ENCODE measurements at regions not wholly inside any gene's neighbourhood (a gene's known extent, or its start where the extent isn't known, plus 50 kb on each side); places are given as distances from the start of the nearest gene placed in this dataset.

DNA sequence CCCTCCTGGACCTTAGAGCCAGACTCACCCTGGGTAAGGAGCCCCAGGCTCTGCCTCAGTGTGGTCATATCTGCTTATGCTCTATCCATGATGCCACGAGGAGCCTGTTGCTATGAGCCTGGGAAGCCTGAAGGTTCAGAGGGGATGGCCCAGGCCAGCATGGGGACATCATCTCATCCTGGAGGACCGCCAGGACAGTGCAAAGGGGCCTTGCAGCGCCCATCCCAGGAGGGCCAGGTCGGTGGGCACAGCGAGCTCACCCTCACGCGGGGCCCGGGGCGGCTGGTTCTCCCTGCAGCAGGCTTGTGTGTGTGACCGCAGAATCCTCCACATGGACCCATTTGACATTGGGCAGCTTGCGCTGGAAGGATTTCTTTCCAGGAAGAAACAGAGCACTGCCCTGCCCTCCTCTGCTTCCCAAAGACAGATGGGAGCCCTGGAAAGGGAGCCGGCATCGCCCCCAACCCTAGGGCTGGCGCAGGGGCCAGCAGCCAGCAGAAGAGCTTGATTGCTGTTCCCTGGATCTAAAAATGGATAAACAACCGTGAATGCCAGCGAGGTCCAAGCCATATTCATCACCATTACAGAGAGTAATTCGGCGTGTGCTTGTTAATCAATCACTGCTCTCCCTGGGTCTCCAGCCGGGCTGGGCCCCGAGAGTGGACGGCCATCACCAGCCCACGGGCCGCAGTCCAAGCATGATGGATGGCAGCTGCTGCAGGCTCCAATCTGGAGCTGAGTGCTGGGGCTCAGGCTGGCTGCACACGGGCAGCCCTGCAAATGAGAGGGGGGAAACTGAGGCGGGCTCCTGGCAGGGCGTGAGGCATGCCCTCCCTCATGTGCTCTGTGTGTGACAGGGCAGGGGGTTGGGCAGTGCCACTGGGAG lies 739.7 kb downstream of the BRD1 start:
- H3K4me1 ChIP-seq (ENCODE audit: insufficient read depth), result no peaks in the 10 kb centered on the region
- H3K36me3 ChIP-seq, result no peaks in the 10 kb centered on the region
- intact Hi-C loops (cut with DNase I), result loop anchor here in 1 of 4 donors (10.0 kb wide), 1 partner anchor 57 kb away; no protein-coding TSS in a partner anchor
- H3K9me3 ChIP-seq, result no peaks in the 10 kb centered on the region
- 39 to 48% (median 46%) methylated on average over 22 to 26 of the region's 26 CpGs for WGBS, 3 donors
- no peak overlapping the region for H3K4me3 ChIP-seq
- no peak overlapping the region for H3K27ac ChIP-seq
- TF ChIP-seq POLR2A (IDR thresholded peaks at IDR 0.05), result no peak
- H3K27me3 ChIP-seq, result no peaks in the 10 kb centered on the region
- no peak for DNase-seq

DNA sequence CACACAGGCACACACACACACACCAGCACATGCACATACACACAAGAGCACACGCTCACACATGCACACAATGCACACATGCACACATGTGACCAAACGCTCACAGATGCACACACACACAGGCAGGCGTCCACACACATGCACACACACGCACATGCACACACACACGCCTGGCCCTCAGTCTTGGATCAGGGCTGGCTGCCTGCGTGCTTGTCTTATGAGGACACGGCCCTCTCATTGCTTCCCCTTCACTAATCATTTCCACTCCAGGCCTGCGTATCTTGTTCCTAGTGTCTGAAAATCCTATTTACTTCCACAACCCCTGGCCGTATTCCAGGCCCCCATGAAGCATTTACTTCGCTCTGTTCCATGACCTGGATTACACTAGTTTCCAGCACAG lies 740.5 kb downstream of the BRD1 start:
- Histone ChIP-seq H3K4me1 (ENCODE audit: insufficient read depth) (no peaks in the 10 kb centered on the region), H3K27ac (no peak overlapping the region), H3K36me3 (no peaks in the 10 kb centered on the region), H3K4me3 (no peak overlapping the region), H3K9me3 (no peaks in the 10 kb centered on the region), H3K27me3 (no peaks in the 10 kb centered on the region)
- WGBS, 3 donors, result 23 to 41% (median 32%) methylated on average over 10 of the region's 10 CpGs
- intact Hi-C loops (cut with DNase I), result loop anchor here in 1 of 4 donors (10.0 kb wide), 1 partner anchor 58 kb away; no protein-coding TSS in a partner anchor
- TF ChIP-seq POLR2A (IDR thresholded peaks at IDR 0.05), result no peak
- TF ChIP-seq EP300 (IDR thresholded peaks at IDR 0.05), result no peak
- no peak for TF ChIP-seq CTCF (IDR thresholded peaks at IDR 0.05)
- no peak for DNase-seq

DNA sequence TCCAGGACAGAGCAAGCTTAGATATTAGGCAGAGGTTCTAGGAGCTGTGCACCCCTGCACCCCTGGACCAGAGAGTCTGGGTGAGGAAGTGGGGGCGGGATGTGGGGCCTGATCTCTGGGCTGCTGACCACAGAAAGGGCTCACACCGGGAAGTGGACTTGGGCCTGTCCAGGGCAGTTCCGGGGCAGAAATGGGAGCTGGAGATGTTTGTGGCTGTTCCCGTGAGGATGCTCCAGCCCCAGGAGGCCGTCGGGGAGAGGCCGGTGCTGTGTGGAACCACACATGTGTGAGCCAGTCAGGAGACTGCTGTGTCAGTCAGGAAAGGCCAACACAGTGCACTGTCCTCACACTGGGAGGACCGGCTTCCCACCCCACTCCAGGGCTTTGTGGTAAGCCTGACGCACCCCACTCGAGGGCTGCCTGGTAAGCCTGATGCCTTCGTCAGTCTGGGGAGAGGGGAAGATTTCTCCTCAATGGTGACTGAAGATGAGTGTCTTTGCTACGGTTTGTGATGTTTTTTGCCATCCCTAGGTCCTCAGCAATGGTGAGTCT lies 741.0 kb downstream of the BRD1 start:
- no peak overlapping the region for H3K27ac ChIP-seq
- H3K4me1 ChIP-seq (ENCODE audit: insufficient read depth), result no peaks in the 10 kb centered on the region
- H3K9me3 ChIP-seq, result no peaks in the 10 kb centered on the region
- H3K4me3 ChIP-seq, result no peak overlapping the region
- H3K36me3 ChIP-seq, result no peaks in the 10 kb centered on the region
- DNase-seq, result no peak
- no peak for TF ChIP-seq CTCF (IDR thresholded peaks at IDR 0.05)
- TF ChIP-seq POLR2A (IDR thresholded peaks at IDR 0.05), result no peak
- TF ChIP-seq EP300 (IDR thresholded peaks at IDR 0.05), result no peak
- intact Hi-C loops (cut with DNase I), result loop anchor here in 1 of 4 donors (10.0 kb wide), 1 partner anchor 58 kb away; no protein-coding TSS in a partner anchor
- no peaks in the 10 kb centered on the region for H3K27me3 ChIP-seq
- WGBS, 3 donors, result 65 to 76% (median 68%) methylated on average over 12 of the region's 12 CpGs

GRCh38 chr22:49086181-49086580 lies 741.5 kb downstream of the BRD1 start:
- WGBS, 3 donors, result 57 to 70% (median 68%) methylated on average over 13 of the region's 13 CpGs
- intact Hi-C loops (cut with DNase I), result loop anchor here in 1 of 4 donors (10.0 kb wide), 1 partner anchor 59 kb away; no protein-coding TSS in a partner anchor
- Histone ChIP-seq H3K4me3 (no peak overlapping the region), H3K4me1 (ENCODE audit: insufficient read depth) (no peaks in the 10 kb centered on the region), H3K36me3 (no peaks in the 10 kb centered on the region), H3K27me3 (no peaks in the 10 kb centered on the region), H3K27ac (no peak overlapping the region), H3K9me3 (no peaks in the 10 kb centered on the region)
- DNase-seq, result peak in 1 of 5 donors; percentile 3
- TF ChIP-seq EP300 (IDR thresholded peaks at IDR 0.05), result no peak
- no peak for TF ChIP-seq CTCF (IDR thresholded peaks at IDR 0.05)
- TF ChIP-seq POLR2A (IDR thresholded peaks at IDR 0.05), result no peak
